Ishikawa (cell line): ENCODE measurements at regions not wholly inside any gene's neighbourhood (a gene's known extent, or its start where the extent isn't known, plus 50 kb on each side); places are given as distances from the start of the nearest gene placed in this dataset.

Experiments
- CEBPB ChIP-seq: IDR thresholded peaks from 2 replicates; pipeline ENCODE4 v1.6.1; 2012
- CREB1 ChIP-seq: IDR thresholded peaks from 2 replicates; pipeline ENCODE4 v1.6.1; 2012; ENCODE audit warnings: low read depth
- EGR1 ChIP-seq: IDR thresholded peaks from 2 replicates; pipeline ENCODE4 v1.6.1; 2012
- EP300 ChIP-seq: IDR thresholded peaks from 2 replicates; pipeline ENCODE4 v1.6.1; 2012; ENCODE audit warnings: borderline replicate concordance
- FOXM1 ChIP-seq: IDR thresholded peaks from 2 replicates; pipeline ENCODE4 v1.6.1; 2012; ENCODE audit warnings: low read depth, borderline replicate concordance
- MAX ChIP-seq: IDR thresholded peaks from 2 replicates; pipeline ENCODE4 v1.6.1; 2012
- NFIC ChIP-seq: IDR thresholded peaks from 2 replicates; pipeline ENCODE4 v1.6.1; 2012
- RAD21 ChIP-seq: IDR thresholded peaks from 2 replicates; pipeline ENCODE4 v1.6.1; 2012; ENCODE audit warnings: low read depth
- REST ChIP-seq: IDR thresholded peaks from 2 replicates; pipeline ENCODE4 v1.6.1; 2012; ENCODE audit warnings: low read depth, mild to moderate bottlenecking
- TAF1 ChIP-seq: IDR thresholded peaks from 2 replicates; pipeline ENCODE4 v1.6.1; 2012; ENCODE audit warnings: low read depth, mild to moderate bottlenecking
- TCF12 ChIP-seq: IDR thresholded peaks from 2 replicates; pipeline ENCODE4 v1.6.1; 2012; ENCODE audit warnings: low read depth
- TEAD4 ChIP-seq: IDR thresholded peaks from 2 replicates; pipeline ENCODE4 v1.6.1; 2012
- USF1 ChIP-seq: IDR thresholded peaks from 2 replicates; pipeline ENCODE4 v1.6.1; 2012
- YY1 ChIP-seq: IDR thresholded peaks from 2 replicates; pipeline ENCODE4 v1.6.1; 2012; ENCODE audit warnings: low read depth
- ZBTB7A ChIP-seq: IDR thresholded peaks from 2 replicates; pipeline ENCODE4 v1.6.1; 2012; ENCODE audit warnings: low read depth

GRCh38 chr4:124133753-124134152, 578.8 kb downstream of the ANKRD50 start:
- TF ChIP-seq RAD21, result no peak
- no peak for TF ChIP-seq REST
- no peak for TF ChIP-seq NFIC
- TF ChIP-seq TAF1, result no peak
- TF ChIP-seq TCF12, result no peak

GRCh38 chr4:124135409-124135813, 577.1 kb downstream of the ANKRD50 start:
- no peak for TF ChIP-seq YY1
- no peak for TF ChIP-seq CEBPB
- no peak for TF ChIP-seq NFIC
- TF ChIP-seq TAF1, result no peak
- no peak for TF ChIP-seq RAD21
- TF ChIP-seq TCF12, result no peak
- no peak for TF ChIP-seq USF1
- no peak for TF ChIP-seq EP300
- TF ChIP-seq REST, result no peak

- TF ChIP-seq ZBTB7A (no peak), CEBPB (peak; percentile 73), NFIC (no peak), EP300 (no peak)
These were observed 573.5 kb downstream of the ANKRD50 start for GRCh38 chr4:124139044-124139443.

GRCh38 chr4:124143632-124144031, 568.9 kb downstream of the ANKRD50 start:
- TF ChIP-seq EP300, result no peak
- no peak for TF ChIP-seq TEAD4
- TF ChIP-seq TCF12, result no peak
- no peak for TF ChIP-seq USF1
- no peak for TF ChIP-seq CREB1

GRCh38 chr4:124144238-124144654, 568.3 kb downstream of the ANKRD50 start:
- TF ChIP-seq YY1 (no peak), ZBTB7A (no peak), MAX (peak; percentile 52; the same call in 1 of the 2 replicates), CREB1 (no peak), TEAD4 (peak; percentile 77), TAF1 (no peak), TCF12 (peak; percentile 94), EGR1 (no peak), FOXM1 (peak; percentile 88), REST (peak; percentile 25; the same call in 1 of the 2 replicates), NFIC (peak; percentile 100), CEBPB (peak; percentile 53), USF1 (no peak), RAD21 (peak; percentile 25; the same call in 1 of the 2 replicates), EP300 (peak; percentile 93)
